GM23338 (cell line): ENCODE measurements at regions not wholly inside any gene's neighbourhood (a gene's known extent, or its start where the extent isn't known, plus 50 kb on each side); places are given as distances from the start of the nearest gene placed in this dataset.
A peak's percentile ranks its signal among the peaks of the same experiment; 100 is the strongest.
"Not testable (repeated sequence)": the region's sequence is repeated elsewhere in the genome, so short reads cannot be mapped to it uniquely, and the experiment has no call there.

Source experiments
- ATAC-seq: fragments of 200-7000 bp; cut with Tn5 transposase; 3 replicates; pipeline ENCODE4 v1.9.1; 2020
- DNase-seq: peaks from one replicate; pipeline ENCODE4 v3.0.0-alpha.2; 2015; ENCODE audit warnings: low spot score
- H2AFZ ChIP-seq: fragments of 200-600 bp; sonication (generic); 2 replicates; pipeline ENCODE4 v1.8.0; 2016; ENCODE audit warnings: antibody characterized with exemption, mild to moderate bottlenecking, moderate library complexity
- H3F3A ChIP-seq: fragments of 200-600 bp; sonication (generic); replicated peaks from 2 replicates; pipeline ENCODE4 v1.8.0; 2017; ENCODE audit warnings: antibody characterized with exemption, mixed run types, low read depth
- H3K27ac ChIP-seq: fragments of 200-600 bp; sonication (generic); 2 replicates; pipeline ENCODE4 v1.6.1; 2016; ENCODE audit warnings: low read depth
- H3K27me3 ChIP-seq: fragments of 200-600 bp; sonication (generic); 2 replicates; pipeline ENCODE4 v1.8.0; 2016; ENCODE audit warnings: mild to moderate bottlenecking, mixed run types, moderate library complexity; ENCODE audit not compliant: insufficient read depth
- H3K36me3 ChIP-seq: fragments of 200-600 bp; sonication (generic); 2 replicates; pipeline ENCODE4 v1.8.0; 2016; ENCODE audit warnings: mild to moderate bottlenecking; ENCODE audit not compliant: insufficient read depth
- H3K4me1 ChIP-seq: fragments of 200-600 bp; sonication (generic); 2 replicates; pipeline ENCODE4 v1.8.0; 2016; ENCODE audit warnings: mild to moderate bottlenecking, moderate library complexity; ENCODE audit not compliant: insufficient read depth
- H3K4me2 ChIP-seq: fragments of 200-600 bp; sonication (generic); 2 replicates; pipeline ENCODE4 v1.7.1; 2017; ENCODE audit warnings: mixed run types
- H3K4me3 ChIP-seq: fragments of 200-600 bp; sonication (generic); 2 replicates; pipeline ENCODE4 v1.6.1; 2016; ENCODE audit warnings: mixed run types
- H3K79me2 ChIP-seq: fragments of 200-600 bp; sonication (generic); replicated peaks from 2 replicates; pipeline ENCODE4 v1.8.0; 2017; ENCODE audit warnings: mild to moderate bottlenecking; ENCODE audit not compliant: insufficient read depth
- H3K9me2 ChIP-seq: fragments of 200-600 bp; sonication (generic); 2 replicates; pipeline ENCODE4 v1.8.0; 2017; ENCODE audit not compliant: insufficient read depth
- H4K20me1 ChIP-seq: fragments of 200-600 bp; sonication (generic); replicated peaks from 2 replicates; pipeline ENCODE4 v1.8.0; 2017; ENCODE audit warnings: mild to moderate bottlenecking; ENCODE audit not compliant: insufficient read depth
- H3K27ac Mint-ChIP-seq: 2 replicates; pipeline ENCODE4 v1.8.0; 2020; ENCODE audit warnings: inconsistent platforms, mild to moderate bottlenecking, moderate library complexity, mixed read lengths
- H3K27me3 Mint-ChIP-seq: 3 replicates; pipeline ENCODE4 v1.8.0; 2022; ENCODE audit warnings: low read depth, mild to moderate bottlenecking, moderate library complexity, mixed read lengths, inconsistent platforms; ENCODE audit not compliant: insufficient read depth, poor library complexity
- H3K36me3 Mint-ChIP-seq: 3 replicates; pipeline ENCODE4 v1.8.0; 2021; ENCODE audit warnings: low read depth, mild to moderate bottlenecking, inconsistent platforms, moderate library complexity, mixed read lengths
- H3K4me1 Mint-ChIP-seq: 3 replicates; pipeline ENCODE4 v1.8.0; 2020; ENCODE audit warnings: mild to moderate bottlenecking, inconsistent platforms, mixed read lengths
- H3K4me3 Mint-ChIP-seq: 3 replicates; pipeline ENCODE4 v1.8.0; 2021; ENCODE audit warnings: moderate library complexity, mild to moderate bottlenecking, inconsistent platforms, mixed read lengths
- H3K9me3 Mint-ChIP-seq: 3 replicates; pipeline ENCODE4 v1.8.0; 2020; ENCODE audit warnings: moderate library complexity, mild to moderate bottlenecking, inconsistent platforms, mixed read lengths
- CTCF ChIP-seq, 2 experiments: fragments of 200-600 bp in 1 of 2; sonication (generic) in 1 of 2; conservative IDR thresholded peaks; 2 replicates each; pipeline versions ENCODE4 v1.5.1 to v1.6.1; 2016 to 2017; ENCODE audit warnings: antibody characterized with exemption in 2 of 2, low read depth in 2 of 2, mild to moderate bottlenecking in 2 of 2, moderate library complexity in 1 of 2
- EZH2phosphoT487 ChIP-seq: fragments of 200-600 bp; sonication (generic); IDR thresholded peaks from one replicate; pipeline ENCODE4 v1.8.1; 2018; ENCODE audit warnings: antibody characterized with exemption; ENCODE audit not compliant: unreplicated experiment
- POLR2AphosphoS5 ChIP-seq: IDR thresholded peaks from 2 replicates; pipeline ENCODE4 v1.6.1; 2016; ENCODE audit warnings: antibody characterized with exemption, low read depth
- STAT1 ChIP-seq: IDR thresholded peaks from one replicate; pipeline ENCODE4 v1.6.1; 2016; ENCODE audit warnings: antibody characterized with exemption; ENCODE audit not compliant: unreplicated experiment
- ZNF114 ChIP-seq: fragments of 250-450 bp; sonication (Bioruptor Pico); IDR thresholded peaks from 2 replicates; pipeline ENCODE4 v1.5.0; 2020; ENCODE audit warnings: mild to moderate bottlenecking, moderate library complexity

- TF ChIP-seq ZNF114 (CRISPR knock-in tag) (no peak), STAT1 (no peak), CTCF (conservative IDR thresholded peaks at IDR 0.05; ENCODE audit: low read depth in 2 of 2) (no peak), EZH2phosphoT487 (no peak), POLR2AphosphoS5 (no peak)
- Mint-ChIP-seq H3K4me1 (peaks cover 12% of the 10 kb centered on the region; the same call in 2 of the 3 replicates), H3K27ac (no peak overlapping the region), H3K36me3 (no peaks in the 10 kb centered on the region), H3K9me3 (no peaks in the 10 kb centered on the region), H3K4me3 (no peak overlapping the region), H3K27me3 (no peaks in the 10 kb centered on the region)
- ATAC-seq (no peak), DNase-seq (no peak)
- Histone ChIP-seq H3K9me2 (no peaks in the 10 kb centered on the region), H3K27me3 (no peaks in the 10 kb centered on the region), H3K36me3 (no peaks in the 10 kb centered on the region), H3K4me1 (no peaks in the 10 kb centered on the region), H3F3A (no peaks in the 10 kb centered on the region), H3K4me2 (no peak overlapping the region), H3K79me2 (no peaks in the 10 kb centered on the region), H4K20me1 (no peaks in the 10 kb centered on the region), H3K4me3 (no peak overlapping the region), H3K27ac (no peak overlapping the region), H2AFZ (no peak overlapping the region)
Observed at GRCh38 chr4:72706684-72707083, 137.7 kb upstream of the ADAMTS3 start.

GRCh38 chr4:72704925-72705640 lies 136.1 kb upstream of the ADAMTS3 start:
- peak; percentile 18 for DNase-seq
- not testable (repeated sequence) for H4K20me1 ChIP-seq, H3K27ac ChIP-seq, H3K4me3 ChIP-seq, H3K79me2 ChIP-seq, H3K36me3 Mint-ChIP-seq, H3K4me1 ChIP-seq, H3K4me2 ChIP-seq, H3K4me3 Mint-ChIP-seq, H3K27me3 ChIP-seq, H3K27me3 Mint-ChIP-seq, H3F3A ChIP-seq, H3K9me3 Mint-ChIP-seq, H3K9me2 ChIP-seq, H3K36me3 ChIP-seq, ATAC-seq
- H2AFZ ChIP-seq: peak overlapping the region; percentile 85
- peak overlapping the region; percentile 26; the same call in 1 of the 2 replicates for H3K27ac Mint-ChIP-seq
- H3K4me1 Mint-ChIP-seq: peaks cover 12% of the 10 kb centered on the region; the same call in 2 of the 3 replicates

GRCh38 chr4:72702948-72703347 lies 133.9 kb upstream of the ADAMTS3 start:
- H3K27me3 Mint-ChIP-seq: no peaks in the 10 kb centered on the region
- Histone ChIP-seq H3F3A (no peaks in the 10 kb centered on the region), H3K36me3 (no peaks in the 10 kb centered on the region), H4K20me1 (no peaks in the 10 kb centered on the region), H3K27me3 (no peaks in the 10 kb centered on the region), H3K27ac (no peak overlapping the region), H3K9me2 (no peaks in the 10 kb centered on the region), H3K4me1 (no peaks in the 10 kb centered on the region), H3K79me2 (no peaks in the 10 kb centered on the region), H3K4me2 (no peak overlapping the region), H3K4me3 (no peak overlapping the region), H2AFZ (no peak overlapping the region)
- peaks cover 8% of the 10 kb centered on the region; the same call in 2 of the 3 replicates for H3K4me1 Mint-ChIP-seq
- H3K9me3 Mint-ChIP-seq: no peaks in the 10 kb centered on the region
- no peak overlapping the region for H3K4me3 Mint-ChIP-seq
- H3K27ac Mint-ChIP-seq: no peak overlapping the region
- ATAC-seq: no peak
- TF ChIP-seq STAT1: no peak
- H3K36me3 Mint-ChIP-seq: no peaks in the 10 kb centered on the region
- no peak for DNase-seq
